Gastroesophageal sphincter (tissue), 4 donors: ENCODE measurements at regions not wholly inside any gene's neighbourhood (a gene's known extent, or its start where the extent isn't known, plus 50 kb on each side); places are given as distances from the start of the nearest gene placed in this dataset.

Source experiments
- ATAC-seq: fragments of 150-250 bp; one replicate; pipeline ENCODE4 v1.9.1; 2016; ENCODE audit warnings: mild to moderate bottlenecking, moderate library complexity
- H3K27ac ChIP-seq, 4 donors: fragments of 200-600 bp; sonication (generic) in 3 of 4; 1 replicate in 3 of 4; 2 replicates in 1 of 4; pipeline ENCODE4 v1.5.1; 2016 to 2019
- H3K27me3 ChIP-seq: fragments of 200-600 bp; sonication (generic); one replicate; pipeline ENCODE4 v1.5.1; 2019
- H3K36me3 ChIP-seq, 2 donors: fragments of 200-600 bp; sonication (generic); one replicate each; pipeline ENCODE4 v1.5.1; 2019; ENCODE audit warnings: control low read depth in 1 of 2
- H3K4me1 ChIP-seq, 3 donors: fragments of 200-600 bp; sonication (generic); 1 replicate in 2 of 3; 2 replicates in 1 of 3; pipeline ENCODE4 v1.5.1; 2016 to 2019; ENCODE audit warnings: control low read depth in 2 of 3
- H3K4me3 ChIP-seq, 2 donors: fragments of 200-600 bp; sonication (generic); one replicate each; pipeline ENCODE4 v1.5.1; 2019; ENCODE audit warnings: mild to moderate bottlenecking in 1 of 2, moderate library complexity in 1 of 2
- H3K9me3 ChIP-seq, 3 donors: fragments of 200-600 bp; sonication (generic); one replicate each; pipeline ENCODE4 v1.5.1; 2017 to 2019; ENCODE audit warnings: control low read depth in 2 of 3
- EP300 ChIP-seq: sonication (generic); formaldehyde crosslinking; IDR thresholded peaks from one replicate; pipeline ENCODE4 v1.6.1; 2017; ENCODE audit warnings: antibody characterized with exemption, mild to moderate bottlenecking
- POLR2A ChIP-seq, 2 donors: fragments of 450-650 bp; IDR thresholded peaks; one replicate each; pipeline ENCODE4 v1.6.1; 2017; ENCODE audit warnings: antibody characterized with exemption in 2 of 2, mild to moderate bottlenecking in 2 of 2, moderate library complexity in 1 of 2
- POLR2AphosphoS5 ChIP-seq: sonication (generic); formaldehyde crosslinking; IDR thresholded peaks from one replicate; pipeline ENCODE4 v1.6.1; 2017; ENCODE audit warnings: antibody characterized with exemption
- WGBS, 2 donors: methylation state at CpG; one replicate each; pipeline ENCODE4 v1.1.5; 2018; ENCODE audit warnings: low coverage in 1 of 2; 5-methylcytosine and 5-hydroxymethylcytosine counted together
- TF ChIP-seq, protein P1 (sequence below), 4 experiments: fragments of 200-600 bp in 2 of 4; fragments of 450-650 bp in 2 of 4; sonication (generic) in 1 of 4; IDR thresholded peaks; one replicate each; pipeline ENCODE4 v1.5.1; 2017 to 2019; ENCODE audit warnings: antibody characterized with exemption in 4 of 4, mild to moderate bottlenecking in 2 of 4, moderate library complexity in 2 of 4

DNA sequence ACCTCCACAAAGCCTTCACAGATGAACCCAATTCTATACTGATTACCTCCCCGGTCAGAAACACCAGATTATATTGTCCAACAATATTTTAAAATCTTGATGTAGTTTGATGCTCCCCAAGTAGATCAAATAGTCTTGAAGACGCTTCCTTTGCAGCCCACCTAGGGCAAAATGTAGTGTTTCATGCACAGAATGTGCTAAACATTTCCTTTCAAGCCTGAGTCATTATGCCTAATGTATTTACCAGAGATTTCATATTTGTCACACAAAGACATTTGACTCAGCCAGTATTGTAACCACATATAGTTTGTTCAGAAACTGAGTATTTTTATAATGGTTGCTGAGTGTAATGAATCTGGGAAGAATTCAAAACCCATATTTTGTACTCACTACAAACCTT lies 1396.8 kb downstream of the LRRC4C start:
- H3K4me1 ChIP-seq = no peaks in the 10 kb centered on the region
- no peak for ATAC-seq
- TF ChIP-seq POLR2A (IDR thresholded peaks at IDR 0.05) (no peak), POLR2AphosphoS5 (no peak), EP300 (no peak)
- TF ChIP-seq, protein P1, sequence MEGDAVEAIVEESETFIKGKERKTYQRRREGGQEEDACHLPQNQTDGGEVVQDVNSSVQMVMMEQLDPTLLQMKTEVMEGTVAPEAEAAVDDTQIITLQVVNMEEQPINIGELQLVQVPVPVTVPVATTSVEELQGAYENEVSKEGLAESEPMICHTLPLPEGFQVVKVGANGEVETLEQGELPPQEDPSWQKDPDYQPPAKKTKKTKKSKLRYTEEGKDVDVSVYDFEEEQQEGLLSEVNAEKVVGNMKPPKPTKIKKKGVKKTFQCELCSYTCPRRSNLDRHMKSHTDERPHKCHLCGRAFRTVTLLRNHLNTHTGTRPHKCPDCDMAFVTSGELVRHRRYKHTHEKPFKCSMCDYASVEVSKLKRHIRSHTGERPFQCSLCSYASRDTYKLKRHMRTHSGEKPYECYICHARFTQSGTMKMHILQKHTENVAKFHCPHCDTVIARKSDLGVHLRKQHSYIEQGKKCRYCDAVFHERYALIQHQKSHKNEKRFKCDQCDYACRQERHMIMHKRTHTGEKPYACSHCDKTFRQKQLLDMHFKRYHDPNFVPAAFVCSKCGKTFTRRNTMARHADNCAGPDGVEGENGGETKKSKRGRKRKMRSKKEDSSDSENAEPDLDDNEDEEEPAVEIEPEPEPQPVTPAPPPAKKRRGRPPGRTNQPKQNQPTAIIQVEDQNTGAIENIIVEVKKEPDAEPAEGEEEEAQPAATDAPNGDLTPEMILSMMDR (IDR thresholded peaks at IDR 0.05) = no peak
- no peaks in the 10 kb centered on the region for H3K36me3 ChIP-seq
- no peaks in the 10 kb centered on the region for H3K9me3 ChIP-seq
- no peaks in the 10 kb centered on the region for H3K27me3 ChIP-seq
- H3K4me3 ChIP-seq = no peak overlapping the region
- WGBS, 2 donors = 59 to 85% methylated on average over 2 of the region's 2 CpGs
- no peak overlapping the region for H3K27ac ChIP-seq

DNA sequence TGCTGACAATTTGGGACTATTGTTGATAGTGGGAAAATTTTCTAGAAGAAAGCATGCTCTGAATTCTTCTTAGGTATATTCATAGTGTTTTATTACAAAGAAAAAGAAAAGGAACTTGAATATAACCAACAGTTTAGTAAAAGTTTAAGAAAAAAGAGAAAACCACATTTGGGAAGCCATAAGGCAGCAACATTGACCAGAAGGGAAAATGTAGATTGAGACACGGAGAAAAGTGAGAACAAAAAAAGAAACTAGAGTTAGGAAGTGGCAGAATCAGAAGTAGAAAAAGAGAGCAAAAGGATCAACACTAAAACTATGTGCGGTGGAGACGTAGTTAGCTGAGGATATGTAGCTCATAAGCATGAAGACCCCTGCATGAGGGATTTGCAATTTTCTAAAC lies 1398.2 kb downstream of the LRRC4C start:
- TF ChIP-seq EP300 (no peak), POLR2AphosphoS5 (no peak), POLR2A (IDR thresholded peaks at IDR 0.05) (no peak)
- TF ChIP-seq, protein P1 (IDR thresholded peaks at IDR 0.05) = no peak
- no peaks in the 10 kb centered on the region for H3K9me3 ChIP-seq
- H3K4me1 ChIP-seq = no peaks in the 10 kb centered on the region
- H3K36me3 ChIP-seq = no peaks in the 10 kb centered on the region
- H3K27me3 ChIP-seq = no peaks in the 10 kb centered on the region
- no peak overlapping the region for H3K27ac ChIP-seq
- no peak overlapping the region for H3K4me3 ChIP-seq
- 79 to 82% methylated on average over 3 of the region's 3 CpGs for WGBS, 2 donors
- no peak for ATAC-seq

DNA sequence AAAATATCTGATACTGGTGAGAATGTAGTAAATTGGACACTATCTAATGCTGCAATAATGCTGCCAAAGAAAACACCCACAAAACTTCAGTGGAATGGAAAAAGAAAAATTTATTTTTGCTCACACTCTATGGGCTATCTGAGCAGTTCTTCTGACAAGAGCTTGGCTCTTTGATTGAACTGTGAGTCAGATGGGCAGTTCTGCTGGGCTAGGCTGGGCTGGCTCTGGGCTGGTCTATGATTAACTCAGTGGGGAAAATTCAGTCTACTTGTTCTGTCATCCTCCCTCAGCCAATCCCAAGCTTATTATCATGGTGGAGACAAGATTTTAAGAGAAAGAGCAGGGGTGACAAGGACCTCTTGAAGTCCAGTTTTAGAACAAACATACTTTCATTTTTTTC lies 1404.8 kb downstream of the LRRC4C start:
- ATAC-seq = no peak
- H3K9me3 ChIP-seq = no peaks in the 10 kb centered on the region
- TF ChIP-seq, protein P1 (IDR thresholded peaks at IDR 0.05) = no peak
- TF ChIP-seq POLR2AphosphoS5 = no peak
- no peak for TF ChIP-seq EP300
- TF ChIP-seq POLR2A (IDR thresholded peaks at IDR 0.05) = no peak

DNA sequence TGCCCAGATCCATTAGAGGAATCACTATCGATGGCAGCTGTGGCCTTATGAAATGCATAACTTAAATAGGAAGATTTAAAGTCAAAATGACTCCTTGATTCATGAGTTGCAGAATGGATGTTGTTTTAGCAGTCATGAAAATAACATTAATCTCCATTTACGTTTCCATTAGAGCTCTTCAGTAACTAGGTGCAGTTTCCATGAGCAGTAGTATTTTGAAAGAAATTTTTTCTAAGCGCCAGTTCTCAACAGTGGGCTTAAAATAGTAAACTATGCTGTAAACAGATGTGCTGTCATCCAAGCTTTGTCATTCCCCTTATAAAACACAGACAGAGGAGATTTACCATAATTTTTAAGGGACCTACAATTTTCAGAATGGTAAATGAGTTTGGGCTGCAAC lies 1414.1 kb downstream of the LRRC4C start:
- Histone ChIP-seq H3K36me3 (no peaks in the 10 kb centered on the region), H3K9me3 (peaks cover 0 to 5% (median 0%) of the 10 kb centered on the region in 3 donors), H3K27ac (no peak overlapping the region), H3K4me1 (no peaks in the 10 kb centered on the region), H3K27me3 (no peaks in the 10 kb centered on the region), H3K4me3 (no peak overlapping the region)
- ATAC-seq = no peak
- no peak for TF ChIP-seq POLR2A (IDR thresholded peaks at IDR 0.05)
- no peak for TF ChIP-seq EP300
- TF ChIP-seq, protein P1 (IDR thresholded peaks at IDR 0.05) = no peak
- TF ChIP-seq POLR2AphosphoS5 = no peak
- 40 to 44% methylated on average over 3 of the region's 3 CpGs for WGBS, 2 donors

More for the DNA sequence above, 1404.8 kb downstream of the LRRC4C start:
- Histone ChIP-seq H3K27me3 (no peaks in the 10 kb centered on the region), H3K4me1 (no peaks in the 10 kb centered on the region), H3K4me3 (no peak overlapping the region), H3K27ac (no peak overlapping the region), H3K36me3 (no peaks in the 10 kb centered on the region)

DNA sequence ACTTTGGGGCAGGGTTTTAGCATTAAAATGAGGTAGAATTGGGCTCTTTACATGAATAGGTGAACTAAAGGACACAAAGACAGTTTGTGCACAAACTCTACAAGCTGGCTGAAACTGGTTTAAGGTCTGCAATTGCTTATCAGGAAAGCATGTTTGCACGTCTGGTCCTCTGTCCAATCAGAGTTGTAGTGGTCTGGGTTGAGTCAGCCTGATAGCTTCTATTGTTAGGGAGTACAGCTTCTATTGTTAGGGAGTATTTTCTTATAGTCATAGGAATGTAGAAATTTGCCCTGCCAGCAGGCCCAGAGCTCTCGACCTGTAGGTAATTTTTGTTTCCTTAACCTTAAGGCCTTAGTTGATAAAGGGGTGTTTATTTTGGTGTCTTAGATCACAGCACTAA lies 1422.4 kb downstream of the LRRC4C start:
- Histone ChIP-seq H3K4me3 (no peak overlapping the region), H3K27ac (no peak overlapping the region), H3K36me3 (no peaks in the 10 kb centered on the region), H3K27me3 (no peaks in the 10 kb centered on the region), H3K4me1 (no peaks in the 10 kb centered on the region), H3K9me3 (no peaks in the 10 kb centered on the region)
- WGBS, 2 donors = 28 to 29% methylated on average over 2 of the region's 2 CpGs
- TF ChIP-seq, protein P1 (IDR thresholded peaks at IDR 0.05) = no peak
- no peak for TF ChIP-seq EP300
- no peak for TF ChIP-seq POLR2AphosphoS5
- TF ChIP-seq POLR2A (IDR thresholded peaks at IDR 0.05) = no peak
- ATAC-seq = no peak
